H9 (cell line): ENCODE measurements at regions not wholly inside any gene's neighbourhood (a gene's known extent, or its start where the extent isn't known, plus 50 kb on each side); places are given as distances from the start of the nearest gene placed in this dataset.

ENCODE experiments used
- DNase-seq: peaks from one replicate; pipeline ENCODE4 v3.0.0-alpha.2; 2017
- H2AFZ ChIP-seq: one replicate; pipeline ENCODE4 v1.6.1; 2013; ENCODE audit warnings: mild to moderate bottlenecking, low read length, control low read depth, moderate library complexity
- H2AK5ac ChIP-seq: 2 replicates; pipeline ENCODE4 v1.6.1; 2013; ENCODE audit warnings: low read length, control low read depth, mixed read lengths; ENCODE audit not compliant: insufficient read length
- H2BK120ac ChIP-seq: one replicate; pipeline ENCODE4 v1.6.1; 2013; ENCODE audit warnings: low read depth, mild to moderate bottlenecking, low read length, control low read depth, inconsistent platforms; ENCODE audit not compliant: poor library complexity, severe bottlenecking
- H2BK12ac ChIP-seq: 2 replicates; pipeline ENCODE4 v1.6.1; 2013; ENCODE audit warnings: low read length, control low read depth, mixed read lengths, low read depth; ENCODE audit not compliant: insufficient read length
- H2BK15ac ChIP-seq: 2 replicates; pipeline ENCODE4 v1.6.1; 2013; ENCODE audit warnings: low read depth, low read length, control low read depth
- H2BK20ac ChIP-seq: one replicate; pipeline ENCODE4 v1.6.1; 2013; ENCODE audit warnings: low read depth, mild to moderate bottlenecking, low read length, control low read depth, inconsistent platforms; ENCODE audit not compliant: poor library complexity, severe bottlenecking
- H2BK5ac ChIP-seq: 2 replicates; pipeline ENCODE4 v1.6.1; 2013; ENCODE audit warnings: low read length, control low read depth, mixed read lengths; ENCODE audit not compliant: insufficient read length
- H3K14ac ChIP-seq: 2 replicates; pipeline ENCODE4 v1.6.1; 2013; ENCODE audit warnings: low read length, control low read depth; ENCODE audit not compliant: insufficient read depth
- H3K18ac ChIP-seq: 2 replicates; pipeline ENCODE4 v1.6.1; 2013; ENCODE audit warnings: low read depth, mild to moderate bottlenecking, mixed read lengths, low read length, control low read depth; ENCODE audit not compliant: insufficient read length
- H3K23ac ChIP-seq: 2 replicates; pipeline ENCODE4 v1.6.1; 2013; ENCODE audit warnings: low read length, control low read depth, mixed read lengths, low read depth; ENCODE audit not compliant: insufficient read length
- H3K23me2 ChIP-seq: 2 replicates; pipeline ENCODE4 v1.6.1; 2013; ENCODE audit warnings: low read depth, mild to moderate bottlenecking, mixed read lengths, low read length, control low read depth; ENCODE audit not compliant: insufficient read length, poor library complexity, severe bottlenecking
- H3K27ac ChIP-seq: 2 replicates; pipeline ENCODE4 v1.5.1; 2013; ENCODE audit warnings: low read length, control low read depth, mixed read lengths, low read depth; ENCODE audit not compliant: insufficient read length
- H3K27me3 ChIP-seq: 2 replicates; pipeline ENCODE4 v1.6.1; 2013; ENCODE audit warnings: low read length, control low read depth, inconsistent platforms; ENCODE audit not compliant: insufficient read depth
- H3K4ac ChIP-seq: 2 replicates; pipeline ENCODE4 v1.6.1; 2013; ENCODE audit warnings: low read depth, mild to moderate bottlenecking, control low read depth, inconsistent platforms, low read length, moderate library complexity
- H3K4me1 ChIP-seq: 2 replicates; pipeline ENCODE4 v1.6.1; 2013; ENCODE audit warnings: low read length, control low read depth, inconsistent platforms; ENCODE audit not compliant: insufficient read depth
- H3K4me2 ChIP-seq: 2 replicates; pipeline ENCODE4 v1.6.1; 2013; ENCODE audit warnings: low read length, control low read depth, mixed read lengths; ENCODE audit not compliant: insufficient read length, insufficient read depth
- H3K56ac ChIP-seq: 2 replicates; pipeline ENCODE4 v1.6.1; 2013; ENCODE audit warnings: low read depth, mild to moderate bottlenecking, mixed read lengths, low read length, control low read depth; ENCODE audit not compliant: insufficient read length
- H3K79me1 ChIP-seq: 2 replicates; pipeline ENCODE4 v1.6.1; 2013; ENCODE audit warnings: low read depth, mild to moderate bottlenecking, moderate library complexity, low read length, control low read depth, inconsistent platforms; ENCODE audit not compliant: insufficient read depth, poor library complexity, severe bottlenecking
- H3K79me2 ChIP-seq: 2 replicates; pipeline ENCODE4 v1.6.1; 2013; ENCODE audit warnings: low read length, control low read depth, inconsistent platforms; ENCODE audit not compliant: insufficient read depth
- H3K9ac ChIP-seq: 2 replicates; pipeline ENCODE4 v1.6.1; 2013; ENCODE audit warnings: low read length, control low read depth, mixed read lengths; ENCODE audit not compliant: insufficient read length; ENCODE audit errors: extremely low read depth
- H3K9me3 ChIP-seq: one replicate; pipeline ENCODE4 v1.6.1; 2013; ENCODE audit warnings: low read depth, low read length, inconsistent platforms; ENCODE audit not compliant: control insufficient read depth
- H3T11ph ChIP-seq: one replicate; pipeline ENCODE4 v1.6.1; 2013; ENCODE audit warnings: mild to moderate bottlenecking, low read length, control low read depth, inconsistent platforms
- H4K20me1 ChIP-seq: one replicate; pipeline ENCODE4 v1.6.1; 2013; ENCODE audit not compliant: control insufficient read depth, insufficient read length, insufficient read depth
- H4K5ac ChIP-seq: 2 replicates; pipeline ENCODE4 v1.6.1; 2013; ENCODE audit warnings: low read depth, mild to moderate bottlenecking, mixed read lengths, low read length, control low read depth; ENCODE audit not compliant: insufficient read length
- H4K8ac ChIP-seq: replicated peaks from 2 replicates; pipeline ENCODE4 v1.6.1; 2013; ENCODE audit warnings: low read length, control low read depth, mixed read lengths, low read depth; ENCODE audit not compliant: insufficient read length
- H4K91ac ChIP-seq: 2 replicates; pipeline ENCODE4 v1.6.1; 2013; ENCODE audit warnings: low read depth, mild to moderate bottlenecking, moderate library complexity, mixed read lengths, low read length, control low read depth; ENCODE audit not compliant: insufficient read length
- H3K27ac Mint-ChIP-seq, 3 experiments: 2 replicates in 2 of 3; 3 replicates in 1 of 3; pipeline ENCODE4 v1.8.0; 2020 to 2021; ENCODE audit warnings: mixed read lengths in 3 of 3, mild to moderate bottlenecking in 1 of 3, moderate library complexity in 1 of 3
- H3K27me3 Mint-ChIP-seq: 2 replicates; pipeline ENCODE4 v1.8.0; 2021; ENCODE audit warnings: low read depth, mild to moderate bottlenecking, moderate library complexity, mixed read lengths
- H3K36me3 Mint-ChIP-seq, 3 experiments: 2 replicates in 2 of 3; 3 replicates in 1 of 3; pipeline ENCODE4 v1.8.0; 2020 to 2021; ENCODE audit warnings: low read depth in 3 of 3, mixed read lengths in 3 of 3; ENCODE audit not compliant: insufficient read depth in 1 of 3
- H3K4me1 Mint-ChIP-seq, 2 experiments: 2 replicates each; pipeline ENCODE4 v1.8.0; 2020; ENCODE audit warnings: mixed read lengths in 2 of 2
- H3K4me3 Mint-ChIP-seq, 2 experiments: 2 replicates in 1 of 2; 3 replicates in 1 of 2; pipeline ENCODE4 v1.8.0; 2020 to 2021; ENCODE audit warnings: mild to moderate bottlenecking in 2 of 2, mixed read lengths in 2 of 2, moderate library complexity in 1 of 2
- H3K9me3 Mint-ChIP-seq, 2 experiments: 2 replicates in 1 of 2; 3 replicates in 1 of 2; pipeline ENCODE4 v1.8.0; 2020; ENCODE audit warnings: mild to moderate bottlenecking in 2 of 2, mixed read lengths in 2 of 2, moderate library complexity in 1 of 2
- WGBS: extraction: QIAGEN DNeasy Blood & Tissue Kit; methylation state at CpG from one replicate; pipeline ENCODE4 v1.1.7; 2013; ENCODE audit warnings: missing lambda C conversion rate, low lambda C conversion rate, mixed read lengths; ENCODE audit not compliant: insufficient read length; ENCODE audit errors: extremely low coverage; 5-methylcytosine and 5-hydroxymethylcytosine counted together
- TF ChIP-seq, protein P1 (sequence below): fragments of 200-600 bp; sonication (generic); conservative IDR thresholded peaks from 3 replicates; pipeline ENCODE4 v1.8.0; 2021; ENCODE audit warnings: antibody characterized with exemption, mild to moderate bottlenecking

- H4K8ac ChIP-seq = no peak overlapping the region
- H3K14ac ChIP-seq = no peak overlapping the region
- no peak overlapping the region for H3K27ac ChIP-seq
- no peak overlapping the region for H3K27ac Mint-ChIP-seq
- no peak overlapping the region for H3K4me2 ChIP-seq
- no peaks in the 10 kb centered on the region for H3K79me2 ChIP-seq
- H3K56ac ChIP-seq = no peak overlapping the region
- H3K4me1 ChIP-seq = no peaks in the 10 kb centered on the region
- peaks cover 0 to 2% of the 10 kb centered on the region in 2 experiments; a peak in 3 of 5 replicates for H3K9me3 Mint-ChIP-seq
- no peak overlapping the region for H2BK120ac ChIP-seq
- H3K23me2 ChIP-seq = no peaks in the 10 kb centered on the region
- no peak overlapping the region for H4K5ac ChIP-seq
- WGBS = no CpG with 5 or more reads among the region's 2 CpGs
- H4K20me1 ChIP-seq = no peaks in the 10 kb centered on the region
- no peaks in the 10 kb centered on the region for H3K79me1 ChIP-seq
- H3K18ac ChIP-seq = no peak overlapping the region
- TF ChIP-seq, protein P1, sequence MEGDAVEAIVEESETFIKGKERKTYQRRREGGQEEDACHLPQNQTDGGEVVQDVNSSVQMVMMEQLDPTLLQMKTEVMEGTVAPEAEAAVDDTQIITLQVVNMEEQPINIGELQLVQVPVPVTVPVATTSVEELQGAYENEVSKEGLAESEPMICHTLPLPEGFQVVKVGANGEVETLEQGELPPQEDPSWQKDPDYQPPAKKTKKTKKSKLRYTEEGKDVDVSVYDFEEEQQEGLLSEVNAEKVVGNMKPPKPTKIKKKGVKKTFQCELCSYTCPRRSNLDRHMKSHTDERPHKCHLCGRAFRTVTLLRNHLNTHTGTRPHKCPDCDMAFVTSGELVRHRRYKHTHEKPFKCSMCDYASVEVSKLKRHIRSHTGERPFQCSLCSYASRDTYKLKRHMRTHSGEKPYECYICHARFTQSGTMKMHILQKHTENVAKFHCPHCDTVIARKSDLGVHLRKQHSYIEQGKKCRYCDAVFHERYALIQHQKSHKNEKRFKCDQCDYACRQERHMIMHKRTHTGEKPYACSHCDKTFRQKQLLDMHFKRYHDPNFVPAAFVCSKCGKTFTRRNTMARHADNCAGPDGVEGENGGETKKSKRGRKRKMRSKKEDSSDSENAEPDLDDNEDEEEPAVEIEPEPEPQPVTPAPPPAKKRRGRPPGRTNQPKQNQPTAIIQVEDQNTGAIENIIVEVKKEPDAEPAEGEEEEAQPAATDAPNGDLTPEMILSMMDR = no peak
- no peak overlapping the region for H2BK5ac ChIP-seq
- H3K9ac ChIP-seq = no peak overlapping the region
- H3K23ac ChIP-seq = no peak overlapping the region
- H3K9me3 ChIP-seq = no peaks in the 10 kb centered on the region
- no peak overlapping the region for H2BK20ac ChIP-seq
- no peak overlapping the region for H3K4me3 Mint-ChIP-seq
- H3K27me3 ChIP-seq = no peaks in the 10 kb centered on the region
- H3K27me3 Mint-ChIP-seq = no peaks in the 10 kb centered on the region
- no peak overlapping the region for H2BK15ac ChIP-seq
- H3K4me1 Mint-ChIP-seq = peaks cover 0 to 7% of the 10 kb centered on the region in 2 experiments; a peak in 3 of 4 replicates
- no peaks in the 10 kb centered on the region for H3K36me3 Mint-ChIP-seq
- H3K4ac ChIP-seq = no peak overlapping the region
- H3T11ph ChIP-seq = no peak overlapping the region
- no peak overlapping the region for H2BK12ac ChIP-seq
- H2AFZ ChIP-seq = no peak overlapping the region
- H4K91ac ChIP-seq = no peak overlapping the region
- no peak for DNase-seq
- H2AK5ac ChIP-seq = no peak overlapping the region
Observed at GRCh38 chr6:18602931-18603330, 215.8 kb downstream of the RNF144B start.
